ENCODE measurements at regions not wholly inside any gene's neighbourhood (a gene's known extent, or its start where the extent isn't known, plus 50 kb on each side); places are given as distances from the start of the nearest gene placed in this dataset.

- no peaks in the 10 kb centered on the region for H3K27me3 ChIP-seq (ENCODE audit: insufficient read depth, low read length)
- Mint-ChIP-seq H3K27me3 (ENCODE audit: low read depth) (no peaks in the 10 kb centered on the region), H3K27ac (no peak overlapping the region), H3K9me3 (no peaks in the 10 kb centered on the region), H3K4me1 (no peaks in the 10 kb centered on the region), H3K4me3 (no peak overlapping the region), H3K36me3 (ENCODE audit: insufficient read depth in 1 of 3, low read depth in 3 of 3) (no peaks in the 10 kb centered on the region)
- no peak for DNase-seq
- H3K4me1 ChIP-seq (ENCODE audit: insufficient read depth, low read length): no peaks in the 10 kb centered on the region
- H3K79me2 ChIP-seq (ENCODE audit: insufficient read depth, low read length): no peaks in the 10 kb centered on the region
- H4K20me1 ChIP-seq (ENCODE audit: control insufficient read depth, insufficient read depth, insufficient read length): no peaks in the 10 kb centered on the region
- H3K9me3 ChIP-seq (ENCODE audit: control insufficient read depth, low read depth, low read length): no peaks in the 10 kb centered on the region
- H3K23ac ChIP-seq (ENCODE audit: insufficient read length, low read depth, low read length): no peak overlapping the region
- no peak overlapping the region for H2AK5ac ChIP-seq (ENCODE audit: insufficient read length, low read length)
- no peak overlapping the region for H3K4me2 ChIP-seq (ENCODE audit: insufficient read depth, insufficient read length, low read length)
- no peak overlapping the region for H3K4ac ChIP-seq (ENCODE audit: low read depth, low read length)
- no peak overlapping the region for H4K8ac ChIP-seq (replicated peaks; ENCODE audit: insufficient read length, low read depth, low read length)
- no peak overlapping the region for H3K56ac ChIP-seq (ENCODE audit: insufficient read length, low read depth, low read length)
- no peak overlapping the region for H2BK15ac ChIP-seq (ENCODE audit: low read depth, low read length)
- H2BK120ac ChIP-seq (ENCODE audit: low read depth, low read length, poor library complexity, severe bottlenecking): no peak overlapping the region
- no peak overlapping the region for H3K14ac ChIP-seq (ENCODE audit: insufficient read depth, low read length)
- H2AFZ ChIP-seq (ENCODE audit: low read length): no peak overlapping the region
- H2BK12ac ChIP-seq (ENCODE audit: insufficient read length, low read depth, low read length): no peak overlapping the region
- WGBS (ENCODE audit: extremely low coverage, insufficient read length, low lambda C conversion rate): no CpG with 5 or more reads among the region's 3 CpGs
- H2BK5ac ChIP-seq (ENCODE audit: insufficient read length, low read length): no peak overlapping the region
- H2BK20ac ChIP-seq (ENCODE audit: low read depth, low read length, poor library complexity, severe bottlenecking): no peak overlapping the region
- no peak overlapping the region for H3K9ac ChIP-seq (ENCODE audit: extremely low read depth, insufficient read length, low read length)
- no peaks in the 10 kb centered on the region for H3K23me2 ChIP-seq (ENCODE audit: insufficient read length, low read depth, low read length, poor library complexity, severe bottlenecking)
- H4K91ac ChIP-seq (ENCODE audit: insufficient read length, low read depth, low read length): no peak overlapping the region
- H3K79me1 ChIP-seq (ENCODE audit: insufficient read depth, low read depth, low read length, poor library complexity, severe bottlenecking): no peaks in the 10 kb centered on the region
- TF ChIP-seq CTCF (conservative IDR thresholded peaks at IDR 0.05): no peak
- H4K5ac ChIP-seq (ENCODE audit: insufficient read length, low read depth, low read length): no peak overlapping the region
- no peak overlapping the region for H3T11ph ChIP-seq (ENCODE audit: low read length)
- no peak overlapping the region for H3K27ac ChIP-seq (ENCODE audit: insufficient read length, low read depth, low read length)
- no peak overlapping the region for H3K18ac ChIP-seq (ENCODE audit: insufficient read length, low read depth, low read length)
These were observed 359.2 kb downstream of the FBXW7 start for GRCh38 chr4:152176627-152177214.
